HG02623 (cell line): ENCODE measurements at regions not wholly inside any gene's neighbourhood (a gene's known extent, or its start where the extent isn't known, plus 50 kb on each side); places are given as distances from the start of the nearest gene placed in this dataset.
A peak's percentile ranks its signal among the peaks of the same experiment; 100 is the strongest.

Experiments
- ATAC-seq: cut with Tn5 transposase; IDR thresholded peaks from one replicate; pipeline ENCODE4 v1.9.1; 2021; ENCODE audit warnings: moderate library complexity; ENCODE audit not compliant: unreplicated experiment

GRCh38 chr3:104635872-104636580, 730.7 kb upstream of the ALCAM start:
- ATAC-seq: no peak

GRCh38 chr3:104642827-104643226, 723.9 kb upstream of the ALCAM start:
- ATAC-seq: no peak

- no peak for ATAC-seq
These were observed 720.5 kb upstream of the ALCAM start for GRCh38 chr3:104646196-104646595.

GRCh38 chr3:104648823-104649222, 717.9 kb upstream of the ALCAM start:
- ATAC-seq: no peak

- ATAC-seq: no peak
These were observed 697.6 kb upstream of the ALCAM start for GRCh38 chr3:104669083-104669482.

GRCh38 chr3:104672331-104672730, 694.4 kb upstream of the ALCAM start:
- ATAC-seq: no peak

GRCh38 chr3:104673981-104674380, 692.7 kb upstream of the ALCAM start:
- ATAC-seq: no peak

GRCh38 chr3:104676241-104676640, 690.5 kb upstream of the ALCAM start:
- no peak for ATAC-seq

GRCh38 chr3:104677932-104678331, 688.8 kb upstream of the ALCAM start:
- ATAC-seq: no peak

GRCh38 chr3:104685492-104685891, 681.2 kb upstream of the ALCAM start:
- ATAC-seq: no peak

- no peak for ATAC-seq
These were observed 679.3 kb upstream of the ALCAM start for GRCh38 chr3:104687362-104687761.

GRCh38 chr3:104696470-104696869, 670.2 kb upstream of the ALCAM start:
- no peak for ATAC-seq

- no peak for ATAC-seq
These were observed 655.3 kb upstream of the ALCAM start for GRCh38 chr3:104711406-104711805.

- ATAC-seq: no peak
These were observed 650.7 kb upstream of the ALCAM start for GRCh38 chr3:104715972-104716371.

GRCh38 chr3:104717828-104718196, 648.9 kb upstream of the ALCAM start:
- ATAC-seq: peak; percentile 27

GRCh38 chr3:104723000-104723399, 643.7 kb upstream of the ALCAM start:
- ATAC-seq: no peak

- no peak for ATAC-seq
These were observed 635.6 kb upstream of the ALCAM start for GRCh38 chr3:104731074-104731473.

- ATAC-seq: no peak
These were observed 632.1 kb upstream of the ALCAM start for GRCh38 chr3:104734627-104735026.

GRCh38 chr3:104735691-104736090, 631.0 kb upstream of the ALCAM start:
- ATAC-seq: no peak

GRCh38 chr3:104738271-104738670, 628.4 kb upstream of the ALCAM start:
- no peak for ATAC-seq

- no peak for ATAC-seq
These were observed 625.8 kb upstream of the ALCAM start for GRCh38 chr3:104740874-104741379.

GRCh38 chr3:104742044-104742443, 624.7 kb upstream of the ALCAM start:
- no peak for ATAC-seq

GRCh38 chr3:104745313-104745712, 621.4 kb upstream of the ALCAM start:
- no peak for ATAC-seq
